ENCODE measurements at regions not wholly inside any gene's neighbourhood (a gene's known extent, or its start where the extent isn't known, plus 50 kb on each side); places are given as distances from the start of the nearest gene placed in this dataset.
"Not testable (repeated sequence)": the region's sequence is repeated elsewhere in the genome, so short reads cannot be mapped to it uniquely, and the experiment has no call there.

- TF ChIP-seq FOXJ3 (CRISPR knock-in tag; IDR thresholded peaks at IDR 0.05); TCF7L2 (IDR thresholded peaks at IDR 0.05; ENCODE audit: low read depth, low read length); ESRRA (IDR thresholded peaks at IDR 0.05; ENCODE audit: borderline replicate concordance, low read depth); E2F6 (IDR thresholded peaks at IDR 0.05; ENCODE audit: borderline replicate concordance in 1 of 2, extremely low read depth in 1 of 2, insufficient read depth in 1 of 2, insufficient read length in 1 of 2, low read depth in 1 of 2, low read length in 1 of 2, poor library complexity in 1 of 2, severe bottlenecking in 1 of 2); YY1 (IDR thresholded peaks at IDR 0.05; ENCODE audit: borderline replicate concordance in 1 of 3, control insufficient read depth in 1 of 3, extremely low read depth in 1 of 3, insufficient read depth in 3 of 3, insufficient read length in 1 of 3, insufficient replicate concordance in 2 of 3, low read depth in 1 of 3, low read length in 2 of 3); CTCF (IDR thresholded peaks at IDR 0.05 in 2 of 3, conservative IDR thresholded peaks at IDR 0.05 in 1 of 3; ENCODE audit: insufficient read depth in 2 of 3, low read depth in 1 of 3, low read length in 3 of 3); BDP1 (IDR thresholded peaks at IDR 0.05; ENCODE audit: insufficient read depth, insufficient read length); ATF1 (CRISPR knock-in tag; IDR thresholded peaks at IDR 0.05); ATF1 (tag; IDR thresholded peaks at IDR 0.05); EP300 (IDR thresholded peaks at IDR 0.05; ENCODE audit: low read length); SETDB1 (IDR thresholded peaks at IDR 0.05; ENCODE audit: low read length); EZH2 (IDR thresholded peaks at IDR 0.05; ENCODE audit: borderline replicate concordance, low read depth, low read length): not testable (repeated sequence)
- TF ChIP-seq, protein P1, sequence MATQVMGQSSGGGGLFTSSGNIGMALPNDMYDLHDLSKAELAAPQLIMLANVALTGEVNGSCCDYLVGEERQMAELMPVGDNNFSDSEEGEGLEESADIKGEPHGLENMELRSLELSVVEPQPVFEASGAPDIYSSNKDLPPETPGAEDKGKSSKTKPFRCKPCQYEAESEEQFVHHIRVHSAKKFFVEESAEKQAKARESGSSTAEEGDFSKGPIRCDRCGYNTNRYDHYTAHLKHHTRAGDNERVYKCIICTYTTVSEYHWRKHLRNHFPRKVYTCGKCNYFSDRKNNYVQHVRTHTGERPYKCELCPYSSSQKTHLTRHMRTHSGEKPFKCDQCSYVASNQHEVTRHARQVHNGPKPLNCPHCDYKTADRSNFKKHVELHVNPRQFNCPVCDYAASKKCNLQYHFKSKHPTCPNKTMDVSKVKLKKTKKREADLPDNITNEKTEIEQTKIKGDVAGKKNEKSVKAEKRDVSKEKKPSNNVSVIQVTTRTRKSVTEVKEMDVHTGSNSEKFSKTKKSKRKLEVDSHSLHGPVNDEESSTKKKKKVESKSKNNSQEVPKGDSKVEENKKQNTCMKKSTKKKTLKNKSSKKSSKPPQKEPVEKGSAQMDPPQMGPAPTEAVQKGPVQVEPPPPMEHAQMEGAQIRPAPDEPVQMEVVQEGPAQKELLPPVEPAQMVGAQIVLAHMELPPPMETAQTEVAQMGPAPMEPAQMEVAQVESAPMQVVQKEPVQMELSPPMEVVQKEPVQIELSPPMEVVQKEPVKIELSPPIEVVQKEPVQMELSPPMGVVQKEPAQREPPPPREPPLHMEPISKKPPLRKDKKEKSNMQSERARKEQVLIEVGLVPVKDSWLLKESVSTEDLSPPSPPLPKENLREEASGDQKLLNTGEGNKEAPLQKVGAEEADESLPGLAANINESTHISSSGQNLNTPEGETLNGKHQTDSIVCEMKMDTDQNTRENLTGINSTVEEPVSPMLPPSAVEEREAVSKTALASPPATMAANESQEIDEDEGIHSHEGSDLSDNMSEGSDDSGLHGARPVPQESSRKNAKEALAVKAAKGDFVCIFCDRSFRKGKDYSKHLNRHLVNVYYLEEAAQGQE (IDR thresholded peaks at IDR 0.05; ENCODE audit: borderline replicate concordance): not testable (repeated sequence)
- TF ChIP-seq, protein P1 (CRISPR knock-in tag; IDR thresholded peaks at IDR 0.05; ENCODE audit: low read depth): not testable (repeated sequence)
Measured at GRCh38 chr1:245056296-245056695, 98.5 kb upstream of the KIF26B start.

Measured in K562 (cell line).